GM12874 (cell line): ENCODE measurements at regions not wholly inside any gene's neighbourhood (a gene's known extent, or its start where the extent isn't known, plus 50 kb on each side); places are given as distances from the start of the nearest gene placed in this dataset.
A peak's percentile ranks its signal among the peaks of the same experiment; 100 is the strongest.

Experiments used
- CTCF ChIP-seq: IDR thresholded peaks from 2 replicates; pipeline ENCODE4 v1.5.1; 2011; ENCODE audit warnings: low read depth, mild to moderate bottlenecking, control low read depth, low read length, moderate library complexity; ENCODE audit not compliant: insufficient read depth

- no peak for TF ChIP-seq CTCF
Measured at GRCh38 chr1:82778612-82779011, 977.9 kb downstream of the ADGRL2 start.

- TF ChIP-seq CTCF: no peak
Measured at GRCh38 chr1:82777240-82777639, 976.5 kb downstream of the ADGRL2 start.

GRCh38 chr1:82775406-82776000, 974.8 kb downstream of the ADGRL2 start:
- peak; percentile 46; the same call in 1 of the 2 replicates for TF ChIP-seq CTCF

GRCh38 chr1:82762829-82763532, 962.2 kb downstream of the ADGRL2 start:
- no peak for TF ChIP-seq CTCF

GRCh38 chr1:82759035-82759434, 958.3 kb downstream of the ADGRL2 start:
- TF ChIP-seq CTCF: no peak

- TF ChIP-seq CTCF: no peak
Measured at GRCh38 chr1:82755671-82756070, 954.9 kb downstream of the ADGRL2 start.

GRCh38 chr1:82755191-82755590, 954.5 kb downstream of the ADGRL2 start:
- no peak for TF ChIP-seq CTCF
